AG08395 (cell line): ENCODE measurements at regions not wholly inside any gene's neighbourhood (a gene's known extent, or its start where the extent isn't known, plus 50 kb on each side); places are given as distances from the start of the nearest gene placed in this dataset.

ENCODE experiments used
- DNase-seq: peaks from one replicate; pipeline ENCODE4 v3.0.0; 2012; ENCODE audit warnings: mixed read lengths, low spot score

- DNase-seq = no peak
Measured at GRCh38 chr18:6650127-6650507, 79.4 kb upstream of the ARHGAP28 start.

DNA sequence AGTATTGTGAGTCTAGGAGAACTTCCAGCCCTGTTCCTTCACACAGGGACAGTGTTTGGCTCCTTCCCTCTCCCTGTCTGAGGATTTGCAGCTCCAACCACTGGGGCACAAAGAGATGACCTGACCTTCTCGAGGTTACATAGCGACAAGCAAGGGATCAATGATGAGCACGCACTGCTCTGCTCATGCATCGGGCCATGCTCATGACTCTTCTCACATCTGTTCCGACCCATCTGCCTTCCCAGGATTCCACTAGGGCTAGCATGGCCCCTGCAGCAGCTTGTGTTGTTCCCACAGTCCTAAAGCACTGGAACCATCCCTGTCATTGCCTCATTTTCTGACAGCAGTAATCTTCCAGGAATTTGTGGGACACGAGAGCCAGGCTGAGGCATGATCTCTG is 78.8 kb upstream of the ARHGAP28 start:
- no peak for DNase-seq

GRCh38 chr18:6652098-6652497 is 77.4 kb upstream of the ARHGAP28 start:
- DNase-seq = no peak

- DNase-seq = no peak
Measured at GRCh38 chr18:6653880-6654279, 75.6 kb upstream of the ARHGAP28 start.

GRCh38 chr18:6659963-6660725 is 69.4 kb upstream of the ARHGAP28 start:
- DNase-seq = no peak

DNA sequence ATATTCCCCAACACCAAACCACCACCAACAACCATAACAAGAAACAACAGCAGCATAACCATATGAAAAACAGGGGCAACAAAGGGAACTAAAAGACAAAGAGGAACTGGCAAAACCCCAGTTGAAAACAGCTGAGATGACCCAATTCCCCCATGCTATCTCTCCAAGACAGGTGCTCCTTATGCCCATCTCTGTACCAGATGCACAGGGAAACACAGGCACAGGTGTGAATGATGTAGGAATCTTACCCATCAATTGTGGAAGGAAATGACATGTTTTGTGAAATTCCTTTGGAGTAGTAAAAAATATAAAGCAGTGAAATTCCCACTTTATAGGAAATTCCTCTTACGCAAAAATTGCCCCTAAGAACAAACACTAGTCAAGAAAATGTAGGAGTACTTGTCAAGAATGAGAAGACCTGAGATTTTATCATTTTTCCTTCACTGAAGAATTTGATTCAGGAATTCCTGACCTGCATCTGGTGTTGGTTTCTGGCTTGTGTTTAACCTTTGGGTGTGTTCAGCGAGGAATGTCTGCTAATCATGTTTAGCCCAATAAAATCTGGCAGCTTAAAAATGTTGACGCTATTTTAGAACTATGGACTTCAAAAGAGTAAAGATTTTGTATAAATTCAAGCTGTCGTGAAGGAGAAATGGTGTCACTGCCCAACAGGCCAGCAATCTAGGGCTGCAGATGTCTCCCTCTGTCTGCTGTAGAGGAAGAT is 67.7 kb upstream of the ARHGAP28 start:
- no peak for DNase-seq

DNA sequence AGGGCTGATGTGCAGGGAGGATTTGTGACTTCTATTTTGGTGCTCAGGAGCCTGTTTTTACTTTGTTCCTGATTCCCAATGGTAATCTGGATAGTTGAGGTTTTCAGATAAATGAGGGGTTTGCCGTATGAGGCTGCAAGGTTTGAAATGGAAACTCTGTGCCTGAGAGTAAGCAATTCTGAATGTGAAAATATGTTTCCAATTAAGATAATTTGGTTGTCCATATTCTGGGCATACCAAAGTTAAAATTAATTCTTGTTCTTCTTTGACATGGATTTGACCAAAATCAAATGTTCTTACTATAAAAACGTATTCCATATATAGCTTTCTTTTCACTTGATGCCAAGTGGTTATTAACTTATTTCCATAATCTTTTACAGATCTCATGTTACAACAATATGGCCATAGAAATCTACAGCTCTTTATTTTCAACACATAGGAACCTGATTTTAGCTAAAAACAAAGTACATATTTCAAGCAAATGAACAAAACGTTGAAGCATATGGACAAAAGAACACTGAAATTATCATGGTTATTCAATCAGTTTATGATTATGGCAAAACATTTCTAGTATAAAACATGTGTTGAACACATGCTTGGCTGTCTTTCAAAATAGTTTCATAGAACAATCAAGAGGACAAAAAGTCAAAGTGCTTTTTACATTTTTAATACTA is 63.4 kb upstream of the ARHGAP28 start:
- DNase-seq = no peak

DNA sequence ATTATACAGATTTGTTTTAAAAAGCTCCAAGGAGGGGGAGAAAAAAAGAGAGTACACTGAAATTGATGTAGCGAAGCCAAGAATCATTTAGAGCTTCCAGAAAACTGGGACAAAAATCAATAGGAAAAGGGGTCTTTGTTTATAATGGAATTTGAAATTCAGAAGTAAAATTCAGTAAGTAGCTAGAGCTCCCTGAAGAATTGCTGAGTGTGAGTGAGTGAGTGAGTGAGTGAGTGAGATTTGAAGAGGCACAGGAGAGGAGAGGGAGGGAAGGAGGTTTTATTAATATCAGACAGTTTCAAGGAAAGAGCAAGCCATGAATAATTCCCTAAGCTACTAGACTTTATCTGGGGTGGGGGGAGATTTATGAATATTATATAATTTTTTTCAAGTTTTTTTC is 60.7 kb upstream of the ARHGAP28 start:
- no peak for DNase-seq

DNA sequence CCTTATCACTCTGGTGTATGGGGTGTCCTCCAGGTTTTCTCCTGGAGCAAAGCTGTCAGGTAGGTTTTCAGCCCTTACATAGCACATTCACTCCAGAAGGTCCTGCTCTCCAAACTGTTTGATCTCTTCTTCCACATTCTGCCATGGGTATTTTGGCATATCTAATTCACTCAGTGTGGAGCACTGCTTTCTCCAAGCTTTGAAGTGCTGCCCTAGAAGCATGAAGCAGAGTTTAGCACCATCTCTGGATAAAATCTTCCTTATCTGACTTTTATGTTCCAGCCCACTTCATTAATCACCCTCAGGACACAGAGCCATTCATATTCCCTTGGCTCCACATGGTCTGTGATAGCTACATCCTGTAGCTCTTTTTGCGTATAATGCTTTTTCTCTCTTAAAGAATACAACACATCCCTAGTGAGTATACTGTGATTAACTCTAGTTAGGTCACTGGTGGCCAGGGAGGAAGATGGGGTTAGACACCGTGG is 56.7 kb upstream of the ARHGAP28 start:
- DNase-seq = no peak

DNA sequence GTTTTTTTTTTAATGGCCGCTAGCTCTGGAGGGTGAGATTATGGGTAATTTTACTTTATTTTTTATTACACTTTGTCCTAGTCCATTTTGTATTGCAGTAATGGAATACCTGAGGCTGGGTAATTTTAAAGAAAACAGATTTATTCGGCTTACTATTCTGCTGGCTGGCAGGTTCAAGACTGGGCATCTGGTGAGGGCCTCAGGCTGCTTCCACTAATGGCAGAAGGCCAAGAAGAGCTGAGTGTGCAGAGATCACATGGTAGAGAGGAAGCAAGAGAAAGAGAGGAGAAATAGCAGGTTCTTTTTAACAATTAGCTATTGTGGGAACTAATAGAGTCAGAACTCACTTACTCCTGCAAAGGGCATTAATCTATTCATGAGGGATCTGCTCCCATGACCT is 52.4 kb upstream of the ARHGAP28 start:
- DNase-seq = no peak

GRCh38 chr18:6679201-6679600 is 50.3 kb upstream of the ARHGAP28 start:
- no peak for DNase-seq
